ENCODE measurements at regions not wholly inside any gene's neighbourhood (a gene's known extent, or its start where the extent isn't known, plus 50 kb on each side); places are given as distances from the start of the nearest gene placed in this dataset.
"Not testable (repeated sequence)": the region's sequence is repeated elsewhere in the genome, so short reads cannot be mapped to it uniquely, and the experiment has no call there.

DNA sequence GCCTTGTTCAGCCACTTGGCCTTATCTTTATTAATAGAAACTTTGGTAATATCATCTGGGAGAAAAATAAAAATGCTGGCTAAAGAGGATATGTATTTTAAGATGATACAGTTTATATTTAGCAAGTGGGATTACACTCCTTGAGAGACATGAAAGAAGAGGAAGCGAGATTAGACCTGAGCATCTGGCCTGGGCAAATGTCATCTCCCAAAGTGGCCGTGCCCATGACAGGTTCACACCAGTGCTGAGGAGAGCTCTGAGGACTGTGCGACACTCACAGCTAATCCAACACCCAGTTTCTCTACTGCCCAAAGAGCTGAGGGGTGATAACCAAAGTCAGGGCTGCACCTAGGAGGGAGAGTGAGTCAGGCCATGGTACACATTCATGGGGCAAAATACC, 121.7 kb upstream of the DUSP10 start:
- H3K4me3 ChIP-seq = no peak overlapping the region
- 94 to 95% methylated on average over 3 of the region's 3 CpGs for WGBS, 2 donors
- H3K9me3 ChIP-seq = no peaks in the 10 kb centered on the region
- DNase-seq (no peak), ATAC-seq (no peak), FAIRE-seq (no peak)
- TF ChIP-seq, protein P1, sequence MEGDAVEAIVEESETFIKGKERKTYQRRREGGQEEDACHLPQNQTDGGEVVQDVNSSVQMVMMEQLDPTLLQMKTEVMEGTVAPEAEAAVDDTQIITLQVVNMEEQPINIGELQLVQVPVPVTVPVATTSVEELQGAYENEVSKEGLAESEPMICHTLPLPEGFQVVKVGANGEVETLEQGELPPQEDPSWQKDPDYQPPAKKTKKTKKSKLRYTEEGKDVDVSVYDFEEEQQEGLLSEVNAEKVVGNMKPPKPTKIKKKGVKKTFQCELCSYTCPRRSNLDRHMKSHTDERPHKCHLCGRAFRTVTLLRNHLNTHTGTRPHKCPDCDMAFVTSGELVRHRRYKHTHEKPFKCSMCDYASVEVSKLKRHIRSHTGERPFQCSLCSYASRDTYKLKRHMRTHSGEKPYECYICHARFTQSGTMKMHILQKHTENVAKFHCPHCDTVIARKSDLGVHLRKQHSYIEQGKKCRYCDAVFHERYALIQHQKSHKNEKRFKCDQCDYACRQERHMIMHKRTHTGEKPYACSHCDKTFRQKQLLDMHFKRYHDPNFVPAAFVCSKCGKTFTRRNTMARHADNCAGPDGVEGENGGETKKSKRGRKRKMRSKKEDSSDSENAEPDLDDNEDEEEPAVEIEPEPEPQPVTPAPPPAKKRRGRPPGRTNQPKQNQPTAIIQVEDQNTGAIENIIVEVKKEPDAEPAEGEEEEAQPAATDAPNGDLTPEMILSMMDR (IDR thresholded peaks at IDR 0.05) = no peak
- intact Hi-C loops (cut with DNase I) = no loop called here
- H3K36me3 ChIP-seq = no peaks in the 10 kb centered on the region
- no peaks in the 10 kb centered on the region for H3K27me3 ChIP-seq
- no peaks in the 10 kb centered on the region for H3K4me1 ChIP-seq
- H3K27ac ChIP-seq = no peak overlapping the region

DNA sequence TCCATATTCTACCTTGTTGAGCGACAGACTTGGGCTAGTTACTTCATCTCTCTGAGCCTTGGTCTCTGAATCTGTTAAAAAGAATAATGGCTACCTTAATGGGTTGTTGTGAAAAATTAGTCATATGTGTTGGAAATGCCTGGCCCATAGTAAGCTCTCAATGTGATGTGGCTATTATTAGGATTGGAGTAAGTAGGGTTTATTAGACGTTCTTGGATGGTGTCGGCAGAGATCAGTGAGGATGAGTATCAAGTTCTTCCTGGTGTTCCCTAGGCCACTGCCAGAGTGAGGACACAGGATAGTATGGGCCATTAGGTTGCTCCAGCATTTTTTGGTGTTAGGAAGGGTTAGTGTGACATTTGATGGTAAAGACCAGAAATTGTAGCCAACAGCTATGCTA, 121.1 kb upstream of the DUSP10 start:
- FAIRE-seq = no peak
- WGBS, 2 donors = 89 to 93% methylated on average over 3 of the region's 3 CpGs
- intact Hi-C loops (cut with DNase I) = no loop called here

DNA sequence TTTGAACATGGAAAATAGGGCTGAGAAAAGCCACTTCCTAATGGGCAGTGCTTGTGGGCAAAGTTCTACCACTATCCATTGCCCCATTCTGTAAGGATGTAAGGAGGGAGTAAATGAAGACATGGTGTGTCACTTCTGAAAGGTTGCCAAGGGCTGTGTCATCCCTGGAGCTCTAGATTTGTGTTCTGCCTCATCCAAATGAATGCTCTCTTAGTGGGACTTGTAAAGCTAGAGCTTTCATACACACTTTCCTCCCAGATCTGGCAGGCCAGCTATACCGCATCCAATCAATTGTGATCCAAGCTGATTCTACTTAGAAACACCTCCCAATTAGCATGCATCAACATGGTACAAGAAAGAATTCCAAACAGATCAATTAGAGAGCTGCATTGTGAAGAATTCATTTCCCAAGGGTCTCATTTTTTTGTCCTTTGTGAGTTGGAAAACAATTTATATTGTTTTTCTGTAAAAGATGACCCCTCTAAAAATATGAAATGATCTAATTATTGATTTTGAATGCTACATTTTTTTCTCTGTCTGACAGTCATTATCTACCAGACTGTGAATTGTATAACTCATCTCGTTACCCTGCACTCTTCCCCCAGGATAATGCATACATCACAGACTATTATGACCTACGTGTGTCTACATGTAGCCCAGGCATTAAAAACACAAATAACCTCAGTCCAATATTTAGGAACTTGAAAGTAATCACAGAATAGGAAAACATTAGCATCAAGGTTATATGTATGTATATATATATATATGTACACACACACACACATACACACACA, 117.1 kb upstream of the DUSP10 start:
- intact Hi-C loops (cut with DNase I) = no loop called here
- ATAC-seq (no peak), DNase-seq (no peak), FAIRE-seq (no peak)
- Histone ChIP-seq H3K27ac (no peak overlapping the region), H3K9me3 (no peaks in the 10 kb centered on the region), H3K4me1 (no peaks in the 10 kb centered on the region), H3K27me3 (no peaks in the 10 kb centered on the region), H3K4me3 (no peak overlapping the region), H3K36me3 (no peaks in the 10 kb centered on the region)
- 93 to 96% methylated on average over 3 of the region's 3 CpGs for WGBS, 2 donors
- TF ChIP-seq, protein P1 (IDR thresholded peaks at IDR 0.05) = no peak

More for the DNA sequence above, 121.1 kb upstream of the DUSP10 start:
- H3K9me3 ChIP-seq = no peaks in the 10 kb centered on the region
- H3K27me3 ChIP-seq = no peaks in the 10 kb centered on the region
- TF ChIP-seq, protein P1 (IDR thresholded peaks at IDR 0.05) = no peak
- ATAC-seq (no peak), DNase-seq (no peak)
- H3K4me3 ChIP-seq = no peak overlapping the region
- H3K4me1 ChIP-seq = no peaks in the 10 kb centered on the region
- H3K27ac ChIP-seq = no peak overlapping the region
- H3K36me3 ChIP-seq = no peaks in the 10 kb centered on the region

DNA sequence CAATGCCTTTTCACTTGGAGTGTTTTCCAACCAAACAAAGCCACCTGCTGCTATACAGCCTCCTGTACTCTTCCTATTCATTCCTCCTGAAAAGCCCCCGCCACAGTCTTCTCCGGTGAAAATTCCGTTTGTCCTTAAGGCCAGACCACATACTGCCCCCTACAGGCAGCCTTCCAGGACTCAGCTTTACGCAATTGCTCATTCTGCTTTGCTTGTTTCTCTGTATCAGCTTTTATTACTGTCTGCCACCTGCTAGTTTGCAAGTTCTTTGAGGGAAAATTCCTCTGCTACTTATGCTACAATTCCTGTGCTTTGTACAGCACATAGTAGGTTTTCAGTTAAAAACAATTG, 115.2 kb upstream of the DUSP10 start:
- H3K9me3 ChIP-seq; DNase-seq; FAIRE-seq; H3K4me1 ChIP-seq; intact Hi-C loops (cut with DNase I); H3K27me3 ChIP-seq; H3K4me3 ChIP-seq; H3K36me3 ChIP-seq; H3K27ac ChIP-seq: not testable (repeated sequence)
- 53 to 56% methylated on average over 2 of the region's 4 CpGs for WGBS, 2 donors
- ATAC-seq = peak in 1 of 4 donors; percentile 28

DNA sequence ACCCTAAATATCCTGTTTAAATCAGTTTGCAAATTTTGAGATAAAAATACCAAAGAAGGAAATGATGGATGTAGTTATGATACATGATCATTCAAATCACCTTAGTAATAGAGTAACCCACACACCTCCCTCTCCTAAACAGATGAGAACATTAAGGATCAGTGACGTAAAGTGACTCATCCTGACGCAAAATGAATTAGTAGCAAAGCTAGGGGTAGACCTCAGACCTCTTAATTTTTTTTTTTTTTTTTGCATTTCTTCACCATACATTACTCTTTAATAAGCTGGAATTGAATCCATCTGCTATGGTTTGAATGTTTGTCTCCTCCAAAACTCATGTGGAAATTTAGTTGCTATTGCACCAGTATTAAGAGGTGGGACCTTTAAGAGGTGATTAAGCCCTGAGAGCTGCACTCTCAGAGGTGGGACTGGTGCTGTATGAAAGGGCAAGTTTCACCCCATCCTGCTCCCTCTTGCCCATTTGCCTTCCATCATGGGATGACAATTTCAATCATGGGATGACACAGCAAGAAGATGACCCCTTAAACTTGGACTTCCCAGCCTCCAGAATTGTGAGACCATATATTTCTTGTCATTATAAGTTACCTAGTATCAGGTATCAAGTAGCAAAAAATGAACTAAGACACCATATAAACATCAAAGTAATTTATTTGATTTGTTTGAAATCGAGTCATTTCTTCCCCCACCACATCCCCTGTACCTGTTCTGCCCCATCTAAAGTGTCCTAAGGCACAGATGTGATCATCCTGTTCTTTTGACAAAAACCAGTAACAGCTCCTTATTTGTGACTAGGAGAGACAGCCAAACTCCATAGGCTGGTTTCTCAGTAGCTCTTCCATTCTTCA, 114.6 kb upstream of the DUSP10 start:
- FAIRE-seq (no peak), DNase-seq (no peak), ATAC-seq (no peak)
- 83 to 84% methylated on average over 3 of the region's 3 CpGs for WGBS, 2 donors
- no peaks in the 10 kb centered on the region for H3K4me1 ChIP-seq
- H3K27ac ChIP-seq = no peak overlapping the region
- H3K36me3 ChIP-seq = no peaks in the 10 kb centered on the region
- H3K27me3 ChIP-seq = no peaks in the 10 kb centered on the region
- no peaks in the 10 kb centered on the region for H3K9me3 ChIP-seq
- TF ChIP-seq, protein P1 (IDR thresholded peaks at IDR 0.05) = no peak
- no peak overlapping the region for H3K4me3 ChIP-seq
- intact Hi-C loops (cut with DNase I) = no loop called here
